Prostate gland (tissue), 2 donors: ENCODE measurements at regions not wholly inside any gene's neighbourhood (a gene's known extent, or its start where the extent isn't known, plus 50 kb on each side); places are given as distances from the start of the nearest gene placed in this dataset.

ENCODE experiments used
- POLR2A ChIP-seq: fragments of 450-650 bp; IDR thresholded peaks from one replicate; pipeline ENCODE4 v1.6.1; 2016; ENCODE audit warnings: antibody characterized with exemption, mild to moderate bottlenecking
- POLR2AphosphoS5 ChIP-seq: sonication (generic); formaldehyde crosslinking; IDR thresholded peaks from one replicate; pipeline ENCODE4 v1.6.1; 2017; ENCODE audit warnings: antibody characterized with exemption
- TF ChIP-seq, protein P1 (sequence below), 4 experiments: fragments of 200-600 bp in 2 of 4; fragments of 450-650 bp in 2 of 4; sonication (generic) in 2 of 4; IDR thresholded peaks; 1 replicate in 3 of 4; 2 replicates in 1 of 4; pipeline ENCODE4 v1.5.1; 2016 to 2019; ENCODE audit warnings: antibody characterized with exemption in 4 of 4, mild to moderate bottlenecking in 2 of 4, moderate library complexity in 2 of 4

DNA sequence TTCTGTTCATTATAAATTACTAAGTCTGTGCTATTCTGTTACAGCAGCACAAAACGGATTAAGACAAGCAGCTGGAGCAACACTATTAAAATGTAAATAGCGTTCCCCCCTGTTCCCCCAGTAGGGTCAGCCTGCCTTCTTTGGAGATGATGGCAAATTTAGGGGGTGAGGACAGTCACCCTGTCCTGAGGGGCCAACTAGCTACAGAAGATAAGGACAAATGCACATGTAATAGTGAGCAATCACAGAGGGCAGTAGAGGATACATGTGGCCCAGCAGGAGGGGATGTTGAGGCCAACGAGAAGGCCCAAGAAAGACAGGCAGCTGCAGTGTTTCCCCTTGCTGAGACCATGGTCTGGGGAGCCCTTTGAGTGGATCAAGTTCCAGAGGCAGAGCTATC lies 266.7 kb upstream of the CDYL start:
- no peak for TF ChIP-seq POLR2A
- TF ChIP-seq, protein P1, sequence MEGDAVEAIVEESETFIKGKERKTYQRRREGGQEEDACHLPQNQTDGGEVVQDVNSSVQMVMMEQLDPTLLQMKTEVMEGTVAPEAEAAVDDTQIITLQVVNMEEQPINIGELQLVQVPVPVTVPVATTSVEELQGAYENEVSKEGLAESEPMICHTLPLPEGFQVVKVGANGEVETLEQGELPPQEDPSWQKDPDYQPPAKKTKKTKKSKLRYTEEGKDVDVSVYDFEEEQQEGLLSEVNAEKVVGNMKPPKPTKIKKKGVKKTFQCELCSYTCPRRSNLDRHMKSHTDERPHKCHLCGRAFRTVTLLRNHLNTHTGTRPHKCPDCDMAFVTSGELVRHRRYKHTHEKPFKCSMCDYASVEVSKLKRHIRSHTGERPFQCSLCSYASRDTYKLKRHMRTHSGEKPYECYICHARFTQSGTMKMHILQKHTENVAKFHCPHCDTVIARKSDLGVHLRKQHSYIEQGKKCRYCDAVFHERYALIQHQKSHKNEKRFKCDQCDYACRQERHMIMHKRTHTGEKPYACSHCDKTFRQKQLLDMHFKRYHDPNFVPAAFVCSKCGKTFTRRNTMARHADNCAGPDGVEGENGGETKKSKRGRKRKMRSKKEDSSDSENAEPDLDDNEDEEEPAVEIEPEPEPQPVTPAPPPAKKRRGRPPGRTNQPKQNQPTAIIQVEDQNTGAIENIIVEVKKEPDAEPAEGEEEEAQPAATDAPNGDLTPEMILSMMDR (IDR thresholded peaks at IDR 0.05) = no peak
- no peak for TF ChIP-seq POLR2AphosphoS5
